ENCODE measurements at regions not wholly inside any gene's neighbourhood (a gene's known extent, or its start where the extent isn't known, plus 50 kb on each side); places are given as distances from the start of the nearest gene placed in this dataset.

DNA sequence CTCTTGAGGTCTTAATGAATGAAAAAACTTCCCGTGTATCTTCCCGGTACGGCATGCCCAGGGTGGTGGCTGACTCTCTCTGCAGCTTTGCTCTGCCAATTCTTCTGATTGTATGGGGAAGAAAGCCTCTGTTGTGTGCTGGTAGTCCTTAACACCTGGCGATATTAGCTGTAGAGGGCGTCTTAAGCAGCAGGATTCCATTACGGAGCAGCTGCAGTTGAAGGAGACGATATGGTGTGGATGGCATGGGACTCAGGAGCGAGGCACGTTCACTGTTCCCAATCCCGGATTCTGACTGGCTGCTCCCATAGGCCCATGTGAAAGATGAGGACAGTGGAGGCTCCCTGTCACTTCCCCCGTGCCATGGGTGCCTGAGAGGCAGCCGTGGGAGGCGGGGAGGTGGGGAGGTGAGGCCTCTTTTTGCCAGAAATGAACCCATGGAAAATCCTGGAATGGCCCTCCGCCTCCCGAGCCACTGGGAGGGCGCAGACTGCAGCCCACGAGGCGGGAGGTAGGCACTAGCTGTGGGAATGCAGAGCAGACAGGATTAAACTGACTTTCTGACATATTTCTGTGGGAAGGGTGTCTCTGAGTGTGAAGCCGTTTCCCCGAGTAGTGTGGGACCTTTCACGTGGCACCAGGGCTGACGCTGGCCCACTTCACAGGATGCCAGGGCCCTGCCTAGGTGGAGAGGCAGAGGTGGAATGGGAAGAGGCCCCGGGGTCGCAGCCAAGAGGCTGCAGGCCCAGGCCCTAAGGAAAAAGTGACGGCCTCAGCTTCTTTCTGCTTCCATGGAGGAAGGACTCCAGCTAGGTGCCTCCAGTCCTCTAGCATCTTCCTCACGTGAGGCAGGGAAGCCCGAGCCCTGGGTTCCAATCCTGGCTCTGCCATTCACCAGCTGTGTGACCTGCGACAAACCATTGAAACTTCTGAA, 121.4 kb upstream of the CD82 start:
- no peak overlapping the region for H3K4me3 ChIP-seq (ENCODE audit: control insufficient read depth in 1 of 7, extremely low read depth in 1 of 7, insufficient read depth in 4 of 7, low read depth in 2 of 7, low read length in 6 of 7)
- ChIA-PET CTCF (no interaction called here), POLR2A (interaction anchor here (0.6 kb wide), 1 partner anchor 55 kb away, joined by 3 read pairs; no protein-coding TSS in a partner anchor)
- no peaks in the 10 kb centered on the region for H3K36me3 ChIP-seq (ENCODE audit: control insufficient read depth in 4 of 4, insufficient read depth in 4 of 4, low read length in 3 of 4)
- H3K27ac ChIP-seq (ENCODE audit: insufficient read depth in 1 of 2, low read depth in 1 of 2, low read length in 2 of 2, poor library complexity in 1 of 2, severe bottlenecking in 2 of 2) = no peak overlapping the region
- peaks cover 0 to 22% (median 0%) of the 10 kb centered on the region in 5 experiments for H3K27me3 ChIP-seq (replicated peaks in 2 of 5; ENCODE audit: control insufficient read depth in 4 of 5, insufficient read depth in 5 of 5, low read length in 4 of 5)
- H3K4me1 ChIP-seq (ENCODE audit: control extremely low read depth in 1 of 4, control insufficient read depth in 4 of 4, insufficient read depth in 4 of 4, low read length in 3 of 4) = no peaks in the 10 kb centered on the region
- peaks cover 0 to 3% (median 0%) of the 10 kb centered on the region in 5 experiments for H3K9me3 ChIP-seq (ENCODE audit: control extremely low read depth in 1 of 5, control insufficient read depth in 4 of 5, insufficient read depth in 2 of 5, low read depth in 1 of 5, low read length in 4 of 5)
- WGBS (ENCODE audit: insufficient coverage) = 88% methylated on average over 26 of the region's 28 CpGs
- DNase-seq = no peak

DNA sequence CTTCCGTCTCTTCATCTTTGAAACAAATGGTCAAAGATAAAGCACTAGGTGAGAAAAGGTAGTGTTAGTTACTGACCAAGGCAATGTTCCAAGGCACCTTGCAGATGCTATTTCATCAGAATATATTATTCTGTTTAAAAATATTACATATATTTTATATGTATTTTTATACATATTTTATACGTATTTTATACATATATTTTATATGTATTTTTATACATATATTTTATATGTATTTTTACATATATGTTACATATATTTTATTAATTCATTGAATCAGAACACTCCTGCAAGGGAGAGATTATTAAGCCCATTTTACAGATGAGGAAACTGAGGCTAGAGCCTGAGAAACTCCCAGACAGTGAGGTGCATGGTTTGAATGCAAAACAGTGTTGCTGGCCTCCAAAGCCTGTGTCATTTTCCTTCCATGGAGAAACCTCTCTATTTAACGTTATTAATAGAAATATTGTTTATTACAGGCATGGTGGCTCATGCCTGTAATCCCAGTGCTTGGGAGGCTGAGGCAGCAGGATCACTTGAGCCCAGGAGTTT, 120.6 kb upstream of the CD82 start:
- H3K27me3 ChIP-seq (replicated peaks in 2 of 5; ENCODE audit: control insufficient read depth in 4 of 5, insufficient read depth in 5 of 5, low read length in 4 of 5) = peaks cover 0 to 22% (median 0%) of the 10 kb centered on the region in 5 experiments
- peaks cover 0 to 3% (median 0%) of the 10 kb centered on the region in 5 experiments for H3K9me3 ChIP-seq (ENCODE audit: control extremely low read depth in 1 of 5, control insufficient read depth in 4 of 5, insufficient read depth in 2 of 5, low read depth in 1 of 5, low read length in 4 of 5)
- H3K36me3 ChIP-seq (ENCODE audit: control insufficient read depth in 4 of 4, insufficient read depth in 4 of 4, low read length in 3 of 4) = no peaks in the 10 kb centered on the region
- no CpG with 5 or more reads among the region's 3 CpGs for WGBS (ENCODE audit: insufficient coverage)
- H3K27ac ChIP-seq (ENCODE audit: insufficient read depth in 1 of 2, low read depth in 1 of 2, low read length in 2 of 2, poor library complexity in 1 of 2, severe bottlenecking in 2 of 2) = no peak overlapping the region
- H3K4me1 ChIP-seq (ENCODE audit: control extremely low read depth in 1 of 4, control insufficient read depth in 4 of 4, insufficient read depth in 4 of 4, low read length in 3 of 4) = no peaks in the 10 kb centered on the region
- DNase-seq = no peak
- H3K4me3 ChIP-seq (ENCODE audit: control insufficient read depth in 1 of 7, extremely low read depth in 1 of 7, insufficient read depth in 4 of 7, low read depth in 2 of 7, low read length in 6 of 7) = no peak overlapping the region
- ChIA-PET CTCF (no interaction called here), POLR2A (no interaction called here)

DNA sequence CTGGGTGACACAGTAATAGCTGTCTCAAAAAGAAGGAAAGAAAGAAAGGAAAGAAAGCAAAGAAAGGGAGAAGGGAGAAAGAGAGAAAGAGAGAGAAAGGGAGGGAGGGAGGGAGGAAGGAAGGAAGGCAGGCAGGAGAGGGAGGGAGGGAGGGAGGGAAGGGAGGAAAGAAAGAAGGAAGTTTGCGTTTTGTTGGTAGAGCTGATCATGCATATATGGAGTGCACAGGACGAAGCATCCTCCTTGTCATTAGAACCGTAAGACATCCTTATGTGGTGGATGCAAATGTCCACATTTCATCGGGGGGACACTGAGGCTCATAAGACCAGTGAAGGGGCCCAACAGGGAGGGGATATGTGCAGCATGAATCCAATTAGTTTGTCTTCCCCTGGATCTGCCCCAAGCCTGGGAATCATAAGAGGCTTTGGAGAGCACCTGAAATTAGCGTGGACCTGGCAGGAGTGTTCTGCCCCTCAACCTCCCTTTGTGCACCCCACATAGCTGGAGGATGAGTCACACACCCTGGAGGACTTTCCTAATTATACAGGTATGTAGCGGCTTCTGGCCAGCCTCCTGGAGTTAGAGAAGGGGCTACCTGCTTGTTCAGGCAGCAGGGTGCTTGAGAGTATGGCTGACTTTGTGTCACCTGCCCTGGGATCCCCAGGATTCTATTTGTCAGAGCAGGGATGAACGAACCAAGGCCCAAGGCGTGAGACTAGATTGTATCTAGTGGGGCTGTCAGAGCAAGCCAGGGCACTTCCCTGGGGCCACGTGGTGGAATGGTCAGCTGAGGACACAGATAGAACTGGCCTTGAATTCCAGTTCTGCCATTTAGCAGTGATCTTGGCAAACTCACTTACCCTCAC, 119.7 kb upstream of the CD82 start:
- Histone ChIP-seq H3K36me3 (ENCODE audit: control insufficient read depth in 4 of 4, insufficient read depth in 4 of 4, low read length in 3 of 4) (no peaks in the 10 kb centered on the region), H3K27me3 (replicated peaks in 2 of 5; ENCODE audit: control insufficient read depth in 4 of 5, insufficient read depth in 5 of 5, low read length in 4 of 5) (peaks cover 0 to 22% (median 0%) of the 10 kb centered on the region in 5 experiments), H3K4me1 (ENCODE audit: control extremely low read depth in 1 of 4, control insufficient read depth in 4 of 4, insufficient read depth in 4 of 4, low read length in 3 of 4) (no peaks in the 10 kb centered on the region), H3K9me3 (ENCODE audit: control extremely low read depth in 1 of 5, control insufficient read depth in 4 of 5, insufficient read depth in 2 of 5, low read depth in 1 of 5, low read length in 4 of 5) (peaks cover 0 to 3% (median 0%) of the 10 kb centered on the region in 5 experiments), H3K27ac (ENCODE audit: insufficient read depth in 1 of 2, low read depth in 1 of 2, low read length in 2 of 2, poor library complexity in 1 of 2, severe bottlenecking in 2 of 2) (no peak overlapping the region), H3K4me3 (ENCODE audit: control insufficient read depth in 1 of 7, extremely low read depth in 1 of 7, insufficient read depth in 4 of 7, low read depth in 2 of 7, low read length in 6 of 7) (no peak overlapping the region)
- ChIA-PET POLR2A (no interaction called here), CTCF (no interaction called here)
- no peak for DNase-seq
- 70% methylated on average over 9 of the region's 9 CpGs for WGBS (ENCODE audit: insufficient coverage)

DNA sequence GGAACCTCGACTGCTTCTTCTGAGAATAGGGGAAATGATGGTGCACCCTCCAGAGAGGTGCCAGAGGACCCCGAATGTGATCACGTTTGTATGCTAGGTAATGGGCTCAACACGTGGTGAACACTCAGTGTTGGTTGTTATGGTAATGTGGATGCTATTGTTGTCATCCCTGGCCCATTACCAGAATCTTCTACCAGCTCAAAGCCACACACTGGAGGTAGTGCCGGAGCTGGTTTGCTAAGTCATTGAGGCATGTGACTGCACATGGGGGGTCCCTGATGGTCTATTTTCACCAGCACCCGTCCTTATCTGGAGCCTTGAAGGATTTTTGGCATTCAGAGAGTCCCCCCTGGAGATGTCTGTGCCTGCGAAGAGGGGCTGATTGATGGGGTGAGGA, 119.1 kb upstream of the CD82 start:
- 44% methylated on average over 6 of the region's 7 CpGs for WGBS (ENCODE audit: insufficient coverage)
- no peak overlapping the region for H3K4me3 ChIP-seq (ENCODE audit: control insufficient read depth in 1 of 7, extremely low read depth in 1 of 7, insufficient read depth in 4 of 7, low read depth in 2 of 7, low read length in 6 of 7)
- peaks cover 0 to 3% (median 0%) of the 10 kb centered on the region in 5 experiments for H3K9me3 ChIP-seq (ENCODE audit: control extremely low read depth in 1 of 5, control insufficient read depth in 4 of 5, insufficient read depth in 2 of 5, low read depth in 1 of 5, low read length in 4 of 5)
- no peaks in the 10 kb centered on the region for H3K4me1 ChIP-seq (ENCODE audit: control extremely low read depth in 1 of 4, control insufficient read depth in 4 of 4, insufficient read depth in 4 of 4, low read length in 3 of 4)
- H3K27me3 ChIP-seq (replicated peaks in 2 of 5; ENCODE audit: control insufficient read depth in 4 of 5, insufficient read depth in 5 of 5, low read length in 4 of 5) = peaks cover 0 to 22% (median 0%) of the 10 kb centered on the region in 5 experiments
- H3K36me3 ChIP-seq (ENCODE audit: control insufficient read depth in 4 of 4, insufficient read depth in 4 of 4, low read length in 3 of 4) = no peaks in the 10 kb centered on the region
- no peak overlapping the region for H3K27ac ChIP-seq (ENCODE audit: insufficient read depth in 1 of 2, low read depth in 1 of 2, low read length in 2 of 2, poor library complexity in 1 of 2, severe bottlenecking in 2 of 2)
- ChIA-PET POLR2A (no interaction called here), CTCF (no interaction called here)
- DNase-seq = peak in 1 of 3 donors; percentile 11

DNA sequence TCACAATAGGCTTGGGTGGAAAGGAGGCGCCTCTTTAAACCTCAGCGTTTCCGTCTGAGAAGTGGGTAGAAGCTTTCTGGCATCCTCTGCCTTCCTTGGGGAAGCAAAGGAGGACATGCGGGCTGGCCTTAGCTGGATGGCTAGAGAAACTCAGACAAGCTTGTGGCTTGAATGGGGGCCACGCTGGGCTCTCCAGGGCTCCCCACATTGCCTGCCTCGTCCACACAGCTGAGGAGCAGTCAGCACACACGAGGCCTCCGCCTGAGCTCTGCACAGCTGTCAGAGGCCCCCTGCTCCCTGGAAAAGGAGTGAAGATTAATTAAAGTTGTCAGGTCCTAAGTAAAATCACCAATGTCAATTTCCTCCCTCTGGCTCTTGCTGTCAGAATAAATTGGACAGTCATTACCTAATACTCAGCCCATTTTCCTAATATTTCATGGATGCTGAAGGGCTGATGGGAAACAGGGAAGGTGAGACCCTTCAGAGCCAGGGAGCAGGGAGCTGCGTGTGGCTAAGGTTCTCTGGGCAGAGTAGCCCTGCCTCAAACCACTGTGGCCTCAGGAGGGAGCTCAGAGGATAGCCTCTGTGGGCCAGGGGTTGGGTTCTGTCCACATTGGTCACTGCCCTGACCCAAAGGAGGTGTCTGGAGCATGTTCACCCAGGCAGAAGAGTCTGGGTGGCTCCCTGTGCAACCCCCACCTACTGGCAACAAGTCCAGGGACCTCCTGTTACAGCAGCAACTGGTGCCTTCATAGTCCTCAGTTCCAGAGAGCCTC, 118.3 kb upstream of the CD82 start:
- Histone ChIP-seq H3K36me3 (ENCODE audit: control insufficient read depth in 4 of 4, insufficient read depth in 4 of 4, low read length in 3 of 4) (no peaks in the 10 kb centered on the region), H3K27me3 (replicated peaks in 2 of 5; ENCODE audit: control insufficient read depth in 4 of 5, insufficient read depth in 5 of 5, low read length in 4 of 5) (peaks cover 0 to 25% (median 0%) of the 10 kb centered on the region in 5 experiments), H3K4me1 (ENCODE audit: control extremely low read depth in 1 of 4, control insufficient read depth in 4 of 4, insufficient read depth in 4 of 4, low read length in 3 of 4) (no peaks in the 10 kb centered on the region), H3K27ac (ENCODE audit: insufficient read depth in 1 of 2, low read depth in 1 of 2, low read length in 2 of 2, poor library complexity in 1 of 2, severe bottlenecking in 2 of 2) (no peak overlapping the region), H3K4me3 (ENCODE audit: control insufficient read depth in 1 of 7, extremely low read depth in 1 of 7, insufficient read depth in 4 of 7, low read depth in 2 of 7, low read length in 6 of 7) (no peak overlapping the region), H3K9me3 (ENCODE audit: control extremely low read depth in 1 of 5, control insufficient read depth in 4 of 5, insufficient read depth in 2 of 5, low read depth in 1 of 5, low read length in 4 of 5) (no peaks in the 10 kb centered on the region)
- no peak for DNase-seq
- ChIA-PET CTCF (interaction anchor here (1.5 kb wide), 1 partner anchor 12 kb away, joined by 4 read pairs; no protein-coding TSS in a partner anchor), POLR2A (no interaction called here)
- 77% methylated on average over 4 of the region's 9 CpGs for WGBS (ENCODE audit: insufficient coverage)

DNA sequence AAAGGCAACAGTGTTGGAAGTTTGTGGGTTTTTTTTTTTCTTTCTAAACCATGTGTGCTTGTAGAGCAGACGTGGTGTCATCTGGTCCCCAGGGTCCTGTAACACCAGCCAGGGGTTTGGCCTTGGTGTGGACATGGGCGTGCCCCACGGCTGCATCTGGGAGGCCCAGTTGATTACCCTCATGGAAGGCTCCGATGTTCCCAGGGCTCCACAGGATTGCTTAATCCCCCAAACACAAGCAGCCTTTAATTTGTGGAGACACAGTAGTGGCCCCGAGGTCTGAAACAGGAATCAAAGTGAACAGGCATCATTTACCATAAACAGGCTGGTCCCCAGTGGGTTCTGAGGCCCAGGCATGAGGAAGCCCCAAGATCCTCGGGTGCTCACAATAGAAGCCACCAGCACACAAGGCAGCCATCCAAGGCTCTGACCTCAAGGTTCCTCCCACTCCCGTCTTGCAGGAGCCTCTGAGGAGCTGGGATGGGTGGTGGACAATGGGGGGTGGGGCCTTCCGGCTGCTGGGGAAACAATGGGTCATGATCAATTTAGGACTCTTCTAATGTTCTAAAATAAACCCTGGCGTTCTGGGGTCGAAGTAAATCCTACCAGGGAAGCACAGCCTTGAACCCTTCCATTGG, 115.0 kb upstream of the CD82 start:
- CTCF ChIA-PET = no interaction called here
- Histone ChIP-seq H3K4me3 (ENCODE audit: control insufficient read depth in 1 of 7, extremely low read depth in 1 of 7, insufficient read depth in 4 of 7, low read depth in 2 of 7, low read length in 6 of 7) (no peak overlapping the region), H3K27me3 (replicated peaks in 2 of 5; ENCODE audit: control insufficient read depth in 4 of 5, insufficient read depth in 5 of 5, low read length in 4 of 5) (peaks cover 0 to 22% (median 0%) of the 10 kb centered on the region in 5 experiments), H3K36me3 (ENCODE audit: control insufficient read depth in 4 of 4, insufficient read depth in 4 of 4, low read length in 3 of 4) (no peaks in the 10 kb centered on the region), H3K4me1 (ENCODE audit: control extremely low read depth in 1 of 4, control insufficient read depth in 4 of 4, insufficient read depth in 4 of 4, low read length in 3 of 4) (no peaks in the 10 kb centered on the region), H3K27ac (ENCODE audit: insufficient read depth in 1 of 2, low read depth in 1 of 2, low read length in 2 of 2, poor library complexity in 1 of 2, severe bottlenecking in 2 of 2) (no peak overlapping the region), H3K9me3 (ENCODE audit: control extremely low read depth in 1 of 5, control insufficient read depth in 4 of 5, insufficient read depth in 2 of 5, low read depth in 1 of 5, low read length in 4 of 5) (no peaks in the 10 kb centered on the region)
- 94% methylated on average over 8 of the region's 10 CpGs for WGBS (ENCODE audit: insufficient coverage)
- DNase-seq = no peak
- POLR2A ChIA-PET = no interaction called here
